OCI-LY3 (cell line): ENCODE measurements at regions not wholly inside any gene's neighbourhood (a gene's known extent, or its start where the extent isn't known, plus 50 kb on each side); places are given as distances from the start of the nearest gene placed in this dataset.

Experiments
- CTCF ChIP-seq: fragments of 200-600, 300-600 bp; sonication (generic); IDR thresholded peaks from 2 replicates; pipeline ENCODE4 v1.5.1; 2014; ENCODE audit warnings: antibody characterized with exemption, low read length, low read depth
- EZH2phosphoT487 ChIP-seq: fragments of 200-600 bp; shearing (Covaris generic); IDR thresholded peaks from 2 replicates; pipeline ENCODE4 v1.6.1; 2018; ENCODE audit warnings: antibody characterized with exemption, mixed run types, low read depth

DNA sequence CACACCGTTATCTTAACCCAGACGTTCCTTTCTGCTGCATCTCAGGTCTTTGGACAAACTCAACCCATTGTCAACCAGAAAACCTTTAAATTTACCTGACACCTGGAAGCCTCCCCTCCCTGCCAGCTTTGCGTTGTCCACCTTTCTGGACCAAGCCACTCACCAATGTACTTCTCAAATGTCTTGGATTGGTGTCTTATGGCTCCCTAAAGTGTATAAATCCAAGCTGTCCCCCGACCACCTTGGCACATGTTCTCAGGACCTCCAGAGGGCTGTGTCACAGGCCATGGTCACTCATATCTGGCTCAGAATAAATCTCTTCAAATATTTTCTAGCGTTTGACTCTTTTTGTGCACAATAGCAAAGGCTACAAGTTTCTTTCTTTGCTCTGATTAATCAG is 250.0 kb downstream of the DLL1 start:
- no peak for TF ChIP-seq CTCF
- TF ChIP-seq EZH2phosphoT487, result no peak
